Stimulated activated naive B cell treated with anti-CD40 and anti-IgM and Interleukin-4, amounts not matched to agents 10 μg/mL and 1 μg/mL and 100 μg/mL, for 72 hours (primary cell): ENCODE measurements at regions not wholly inside any gene's neighbourhood (a gene's known extent, or its start where the extent isn't known, plus 50 kb on each side); places are given as distances from the start of the nearest gene placed in this dataset.

Source experiments
- ATAC-seq, 2 donors: fragments of 150-1000 bp; cut with Tn5 transposase; replicated peaks; 2 replicates each; pipeline ENCODE4 v1.10.0; 2021; ENCODE audit warnings: moderate library complexity in 1 of 2
- DNase-seq: peaks from one replicate; pipeline ENCODE4 v3.0.0; 2021
- H3K27ac Mint-ChIP-seq: one replicate; pipeline ENCODE4 v1.8.0; 2022; ENCODE audit warnings: mild to moderate bottlenecking, mixed read lengths
- H3K27me3 Mint-ChIP-seq, 2 donors: one replicate each; pipeline ENCODE4 v1.8.0; 2022; ENCODE audit warnings: mixed read lengths in 2 of 2
- H3K36me3 Mint-ChIP-seq, 2 donors: one replicate each; pipeline ENCODE4 v1.8.0; 2022; ENCODE audit warnings: mixed read lengths in 2 of 2, mild to moderate bottlenecking in 1 of 2
- H3K4me1 Mint-ChIP-seq, 2 donors: one replicate each; pipeline ENCODE4 v1.8.0; 2022; ENCODE audit warnings: mixed read lengths in 2 of 2, mild to moderate bottlenecking in 1 of 2
- H3K4me3 Mint-ChIP-seq, 2 donors: one replicate each; pipeline ENCODE4 v1.8.0; 2022; ENCODE audit warnings: mild to moderate bottlenecking in 2 of 2, mixed read lengths in 2 of 2, moderate library complexity in 1 of 2
- H3K9me3 Mint-ChIP-seq, 2 donors: one replicate each; pipeline ENCODE4 v1.8.0; 2022; ENCODE audit warnings: mixed read lengths in 2 of 2, mild to moderate bottlenecking in 1 of 2

- H3K4me1 Mint-ChIP-seq: peaks cover 57 to 93% of the 10 kb centered on the region in 2 donors
- peaks cover 16 to 19% of the 10 kb centered on the region in 2 donors for H3K36me3 Mint-ChIP-seq
- ATAC-seq (no peak), DNase-seq (no peak)
- H3K4me3 Mint-ChIP-seq: peak overlapping the region in 1 of 2 donors; percentile 29
- H3K27me3 Mint-ChIP-seq: no peaks in the 10 kb centered on the region
- H3K27ac Mint-ChIP-seq: peak overlapping the region; percentile 94
- H3K9me3 Mint-ChIP-seq: peaks cover 5 to 9% of the 10 kb centered on the region in 2 donors
Observed at GRCh38 chr9:99511723-99512122, 289.6 kb downstream of the SEC61B start.

GRCh38 chr9:99513441-99514112 is 291.5 kb downstream of the SEC61B start:
- Mint-ChIP-seq H3K27me3 (no peaks in the 10 kb centered on the region), H3K4me1 (peaks cover 61 to 97% of the 10 kb centered on the region in 2 donors), H3K27ac (peak overlapping the region; percentile 97), H3K9me3 (peaks cover 5 to 9% of the 10 kb centered on the region in 2 donors), H3K36me3 (peaks cover 13 to 17% of the 10 kb centered on the region in 2 donors), H3K4me3 (peak overlapping the region; percentile 37 to 61)
- ATAC-seq (peak; percentile 59 to 63), DNase-seq (peak; percentile 70)

GRCh38 chr9:99515093-99515492 is 293.0 kb downstream of the SEC61B start:
- Mint-ChIP-seq H3K27ac (peak overlapping the region; percentile 97), H3K36me3 (peaks cover 14 to 15% of the 10 kb centered on the region in 2 donors), H3K27me3 (no peaks in the 10 kb centered on the region), H3K4me1 (peaks cover 52 to 92% of the 10 kb centered on the region in 2 donors), H3K4me3 (peak overlapping the region in 1 of 2 donors; percentile 35), H3K9me3 (peaks cover 5 to 9% of the 10 kb centered on the region in 2 donors)
- ATAC-seq (peak; percentile 58 to 65), DNase-seq (peak; percentile 41)

- Mint-ChIP-seq H3K4me3 (peak overlapping the region; percentile 43 to 49), H3K27ac (peak overlapping the region; percentile 82), H3K27me3 (no peaks in the 10 kb centered on the region), H3K4me1 (peaks cover 50 to 91% of the 10 kb centered on the region in 2 donors), H3K9me3 (peaks cover 5 to 10% of the 10 kb centered on the region in 2 donors), H3K36me3 (peaks cover 18% of the 10 kb centered on the region in 2 donors)
- ATAC-seq (peak; percentile 48 to 51), DNase-seq (peak; percentile 72)
Observed at GRCh38 chr9:99515895-99516656, 294.0 kb downstream of the SEC61B start.

GRCh38 chr9:99516657-99517049 is 294.6 kb downstream of the SEC61B start:
- Mint-ChIP-seq H3K27ac (peak overlapping the region; percentile 82), H3K9me3 (peaks cover 5 to 12% of the 10 kb centered on the region in 2 donors), H3K36me3 (peaks cover 18% of the 10 kb centered on the region in 2 donors), H3K27me3 (no peaks in the 10 kb centered on the region), H3K4me1 (peaks cover 49 to 85% of the 10 kb centered on the region in 2 donors), H3K4me3 (peak overlapping the region in 1 of 2 donors; percentile 49)
- DNase-seq (peak; percentile 51), ATAC-seq (peak; percentile 44 to 50)

- Mint-ChIP-seq H3K4me3 (no peak overlapping the region), H3K27me3 (no peaks in the 10 kb centered on the region), H3K27ac (no peak overlapping the region), H3K9me3 (peaks cover 3% of the 10 kb centered on the region in 2 donors), H3K4me1 (peaks cover 10 to 33% of the 10 kb centered on the region in 2 donors), H3K36me3 (peaks cover 6 to 10% of the 10 kb centered on the region in 2 donors)
- DNase-seq (no peak), ATAC-seq (peak in 1 of 2 donors; percentile 77)
Observed at GRCh38 chr9:99523838-99524237, 297.8 kb upstream of the NR4A3 start.

GRCh38 chr9:99531313-99531712 is 290.4 kb upstream of the NR4A3 start:
- Mint-ChIP-seq H3K4me1 (peaks cover 0 to 6% of the 10 kb centered on the region in 2 donors), H3K27ac (no peak overlapping the region), H3K4me3 (no peak overlapping the region), H3K36me3 (peaks cover 13 to 17% of the 10 kb centered on the region in 2 donors), H3K27me3 (no peaks in the 10 kb centered on the region), H3K9me3 (peaks cover 6 to 7% of the 10 kb centered on the region in 2 donors)
- no peak for DNase-seq
- no peak for ATAC-seq

GRCh38 chr9:99533421-99533820 is 288.3 kb upstream of the NR4A3 start:
- Mint-ChIP-seq H3K9me3 (peaks cover 6 to 7% of the 10 kb centered on the region in 2 donors), H3K4me3 (no peak overlapping the region), H3K36me3 (peaks cover 16 to 20% of the 10 kb centered on the region in 2 donors), H3K27me3 (no peaks in the 10 kb centered on the region), H3K27ac (no peak overlapping the region), H3K4me1 (peaks cover 0 to 6% of the 10 kb centered on the region in 2 donors)
- DNase-seq (no peak), ATAC-seq (no peak)

GRCh38 chr9:99537996-99538395 is 283.7 kb upstream of the NR4A3 start:
- DNase-seq (no peak), ATAC-seq (no peak)
- H3K27ac Mint-ChIP-seq: no peak overlapping the region
- H3K9me3 Mint-ChIP-seq: peaks cover 4 to 6% of the 10 kb centered on the region in 2 donors
- H3K4me3 Mint-ChIP-seq: no peak overlapping the region
- H3K36me3 Mint-ChIP-seq: peaks cover 8 to 15% of the 10 kb centered on the region in 2 donors
- no peaks in the 10 kb centered on the region for H3K27me3 Mint-ChIP-seq
- H3K4me1 Mint-ChIP-seq: peaks cover 0 to 14% of the 10 kb centered on the region in 2 donors

GRCh38 chr9:99544526-99544925 is 277.2 kb upstream of the NR4A3 start:
- no peak overlapping the region for H3K4me3 Mint-ChIP-seq
- DNase-seq (no peak), ATAC-seq (no peak)
- peaks cover 0 to 15% of the 10 kb centered on the region in 2 donors for H3K4me1 Mint-ChIP-seq
- peaks cover 5 to 9% of the 10 kb centered on the region in 2 donors for H3K36me3 Mint-ChIP-seq
- peaks cover 4 to 6% of the 10 kb centered on the region in 2 donors for H3K9me3 Mint-ChIP-seq
- H3K27ac Mint-ChIP-seq: no peak overlapping the region
- H3K27me3 Mint-ChIP-seq: no peaks in the 10 kb centered on the region

- H3K36me3 Mint-ChIP-seq: peaks cover 43 to 50% of the 10 kb centered on the region in 2 donors
- H3K9me3 Mint-ChIP-seq: peaks cover 26 to 41% of the 10 kb centered on the region in 2 donors
- no peak for DNase-seq
- H3K27me3 Mint-ChIP-seq: peaks cover 0 to 5% of the 10 kb centered on the region in 2 donors
- no peak overlapping the region for H3K27ac Mint-ChIP-seq
- peaks cover 9 to 24% of the 10 kb centered on the region in 2 donors for H3K4me1 Mint-ChIP-seq
- no peak for ATAC-seq
- H3K4me3 Mint-ChIP-seq: no peak overlapping the region
Observed at GRCh38 chr9:99549441-99549840, 272.2 kb upstream of the NR4A3 start.

- ATAC-seq (peak; percentile 97 to 98), DNase-seq (no peak)
- H3K36me3 Mint-ChIP-seq: peaks cover 48 to 51% of the 10 kb centered on the region in 2 donors
- H3K4me3 Mint-ChIP-seq: no peak overlapping the region
- H3K27me3 Mint-ChIP-seq: peaks cover 0 to 5% of the 10 kb centered on the region in 2 donors
- H3K9me3 Mint-ChIP-seq: peaks cover 20 to 38% of the 10 kb centered on the region in 2 donors
- peak overlapping the region; percentile 93 for H3K27ac Mint-ChIP-seq
- peaks cover 15 to 46% of the 10 kb centered on the region in 2 donors for H3K4me1 Mint-ChIP-seq
Observed at GRCh38 chr9:99555792-99556191, 265.9 kb upstream of the NR4A3 start.

- H3K9me3 Mint-ChIP-seq: peaks cover 16 to 31% of the 10 kb centered on the region in 2 donors
- ATAC-seq (no peak), DNase-seq (no peak)
- H3K27me3 Mint-ChIP-seq: peaks cover 0 to 2% of the 10 kb centered on the region in 2 donors
- peak overlapping the region; percentile 74 for H3K27ac Mint-ChIP-seq
- H3K36me3 Mint-ChIP-seq: peaks cover 38 to 41% of the 10 kb centered on the region in 2 donors
- H3K4me3 Mint-ChIP-seq: no peak overlapping the region
- peaks cover 15 to 46% of the 10 kb centered on the region in 2 donors for H3K4me1 Mint-ChIP-seq
Observed at GRCh38 chr9:99556998-99557397, 264.7 kb upstream of the NR4A3 start.

- Mint-ChIP-seq H3K27ac (peak overlapping the region; percentile 3), H3K36me3 (peaks cover 30 to 33% of the 10 kb centered on the region in 2 donors), H3K9me3 (peaks cover 15 to 23% of the 10 kb centered on the region in 2 donors), H3K4me1 (peaks cover 12 to 45% of the 10 kb centered on the region in 2 donors), H3K27me3 (no peaks in the 10 kb centered on the region), H3K4me3 (no peak overlapping the region)
- ATAC-seq (no peak), DNase-seq (no peak)
Observed at GRCh38 chr9:99557816-99558215, 263.9 kb upstream of the NR4A3 start.
